WTC11 (cell line): ENCODE measurements at regions not wholly inside any gene's neighbourhood (a gene's known extent, or its start where the extent isn't known, plus 50 kb on each side); places are given as distances from the start of the nearest gene placed in this dataset.
A peak's percentile ranks its signal among the peaks of the same experiment; 100 is the strongest.

Experiments
- ATAC-seq: fragments of 200-7000 bp; cut with Tn5 transposase; 2 replicates; pipeline ENCODE4 v1.10.0; 2021; ENCODE audit warnings: mild to moderate bottlenecking, moderate library complexity
- CTCF ChIA-PET: fragments of 300-600 bp; sonication (Branson Sonifier 250); formaldehyde crosslinking; loops from one replicate; lab custom pipeline; 2021; ENCODE audit warnings: antibody characterized with exemption; lab: Charles Lee
- POLR2A ChIA-PET: fragments of 350-600 bp; sonication (Branson Sonifier 250); formaldehyde crosslinking; loops from one replicate; lab custom pipeline; 2021; ENCODE audit warnings: antibody characterized with exemption; lab: Charles Lee
- DNase-seq: peaks from one replicate; pipeline ENCODE4 v3.0.0; 2021; ENCODE audit warnings: low spot score
- H3K27ac Mint-ChIP-seq: 2 replicates; pipeline ENCODE4 v1.8.0; 2021; ENCODE audit warnings: mixed read lengths
- H3K27me3 Mint-ChIP-seq: 2 replicates; pipeline ENCODE4 v1.8.0; 2021; ENCODE audit warnings: low read depth, mild to moderate bottlenecking, moderate library complexity, mixed read lengths
- H3K36me3 Mint-ChIP-seq: 2 replicates; pipeline ENCODE4 v1.8.0; 2021; ENCODE audit warnings: mixed read lengths
- H3K4me1 Mint-ChIP-seq: 2 replicates; pipeline ENCODE4 v1.8.0; 2022; ENCODE audit warnings: mixed read lengths
- H3K4me3 Mint-ChIP-seq: 2 replicates; pipeline ENCODE4 v1.8.0; 2021; ENCODE audit warnings: mild to moderate bottlenecking, moderate library complexity, mixed read lengths
- H3K9me3 Mint-ChIP-seq: 2 replicates; pipeline ENCODE4 v1.8.0; 2021; ENCODE audit warnings: mixed read lengths
- AR ChIP-seq: fragments of 250-450 bp; sonication (Bioruptor Pico); IDR thresholded peaks from 2 replicates; pipeline ENCODE4 v1.9.0; 2021; ENCODE audit warnings: mild to moderate bottlenecking
- ATF1 ChIP-seq: sonication (generic); formaldehyde crosslinking; IDR thresholded peaks from 2 replicates; pipeline ENCODE4 v1.8.1; 2023; ENCODE audit warnings: mild to moderate bottlenecking, moderate library complexity, missing genetic modification reagents
- FOXJ3 ChIP-seq: sonication (generic); formaldehyde crosslinking; IDR thresholded peaks from 2 replicates; pipeline ENCODE4 v1.9.0; 2021; ENCODE audit warnings: missing genetic modification reagents, mild to moderate bottlenecking, borderline replicate concordance
- GABPB1 ChIP-seq: sonication (generic); formaldehyde crosslinking; IDR thresholded peaks from 2 replicates; pipeline ENCODE4 v1.8.1; 2023; ENCODE audit warnings: mild to moderate bottlenecking, missing genetic modification reagents
- GRHL2 ChIP-seq: fragments of 250-450 bp; sonication (Bioruptor Pico); IDR thresholded peaks from 2 replicates; pipeline ENCODE4 v1.8.0; 2022; ENCODE audit warnings: mild to moderate bottlenecking, moderate library complexity; ENCODE audit not compliant: insufficient replicate concordance, severe bottlenecking
- GTF2I ChIP-seq: fragments of 250-450 bp; sonication (Bioruptor Pico); conservative IDR thresholded peaks from 2 replicates; pipeline ENCODE4 v1.4.0; 2021; ENCODE audit warnings: mild to moderate bottlenecking
- HMGXB4 ChIP-seq: sonication (generic); formaldehyde crosslinking; IDR thresholded peaks from 2 replicates; pipeline ENCODE4 v1.8.1; 2023; ENCODE audit warnings: mild to moderate bottlenecking, moderate library complexity, missing genetic modification reagents
- JAZF1 ChIP-seq: fragments of 250-450 bp; sonication (Bioruptor Pico); IDR thresholded peaks from 2 replicates; pipeline ENCODE4 v1.9.0; 2021; ENCODE audit warnings: moderate library complexity, mild to moderate bottlenecking, inconsistent platforms
- KAT7 ChIP-seq: sonication (generic); formaldehyde crosslinking; IDR thresholded peaks from 2 replicates; pipeline ENCODE4 v1.8.1; 2023; ENCODE audit warnings: missing genetic modification reagents, mild to moderate bottlenecking, borderline replicate concordance
- NFYB ChIP-seq: sonication (generic); formaldehyde crosslinking; conservative IDR thresholded peaks from 2 replicates; pipeline ENCODE4 v1.8.0; 2022; ENCODE audit warnings: low read depth, missing genetic modification reagents
- NR3C1 ChIP-seq: sonication (generic); formaldehyde crosslinking; conservative IDR thresholded peaks from 2 replicates; pipeline ENCODE4 v1.8.1; 2023; ENCODE audit warnings: low read depth, mild to moderate bottlenecking, missing genetic modification reagents
- PRDM15 ChIP-seq: sonication (generic); formaldehyde crosslinking; IDR thresholded peaks from 2 replicates; pipeline ENCODE4 v1.8.0; 2022; ENCODE audit warnings: missing genetic modification reagents
- PRRX2 ChIP-seq: fragments of 250-450 bp; sonication (Bioruptor Pico); IDR thresholded peaks from 2 replicates; pipeline ENCODE4 v1.8.0; 2021; ENCODE audit warnings: mild to moderate bottlenecking
- RORB ChIP-seq: fragments of 250-450 bp; sonication (Bioruptor Pico); IDR thresholded peaks from 2 replicates; pipeline ENCODE4 v1.9.0; 2021; ENCODE audit warnings: mild to moderate bottlenecking
- SMAD4 ChIP-seq: sonication (generic); formaldehyde crosslinking; IDR thresholded peaks from 2 replicates; pipeline ENCODE4 v1.8.0; 2022; ENCODE audit warnings: mild to moderate bottlenecking, missing genetic modification reagents
- SP1 ChIP-seq: sonication (generic); formaldehyde crosslinking; conservative IDR thresholded peaks from 2 replicates; pipeline ENCODE4 v1.8.1; 2022; ENCODE audit warnings: missing genetic modification reagents
- STAT6 ChIP-seq: sonication (generic); formaldehyde crosslinking; conservative IDR thresholded peaks from 2 replicates; pipeline ENCODE4 v1.8.1; 2023; ENCODE audit warnings: mild to moderate bottlenecking, low read depth, missing genetic modification reagents, moderate library complexity
- ZBTB43 ChIP-seq: sonication (generic); formaldehyde crosslinking; IDR thresholded peaks from 2 replicates; pipeline ENCODE4 v1.8.1; 2023; ENCODE audit warnings: mild to moderate bottlenecking, missing genetic modification reagents
- ZNF121 ChIP-seq: sonication (generic); formaldehyde crosslinking; IDR thresholded peaks from 2 replicates; pipeline ENCODE4 v1.8.0; 2023; ENCODE audit warnings: missing genetic modification reagents
- ZNF396 ChIP-seq: fragments of 250-450 bp; sonication (Bioruptor Pico); IDR thresholded peaks from 2 replicates; pipeline ENCODE4 v1.8.0; 2021; ENCODE audit warnings: mild to moderate bottlenecking, moderate library complexity, borderline replicate concordance
- ZNF423 ChIP-seq: fragments of 250-450 bp; sonication (Bioruptor Pico); IDR thresholded peaks from 2 replicates; pipeline ENCODE4 v2.1.2; 2022; ENCODE audit warnings: mild to moderate bottlenecking, moderate library complexity
- ZNF671 ChIP-seq: fragments of 250-450 bp; sonication (Bioruptor Pico); IDR thresholded peaks from 2 replicates; pipeline ENCODE4 v1.8.0; 2021; ENCODE audit warnings: mild to moderate bottlenecking

GRCh38 chr20:17869295-17869994, 99.1 kb downstream of the SNX5 start:
- POLR2A ChIA-PET = interaction anchor here (0.7 kb wide), 1 partner anchor 240 kb away, joined by 3 read pairs; no protein-coding TSS in a partner anchor
- CTCF ChIA-PET = interaction anchor here (1.0 to 4.2 kb wide), 4 partner anchors 15 to 188 kb away, joined by 3 to 20 read pairs (median 4); partner anchors contain the start of gene RRBP1
- H3K27me3 Mint-ChIP-seq = no peaks in the 10 kb centered on the region; the same call in 1 of the 2 replicates
- H3K4me1 Mint-ChIP-seq = peaks cover 71% of the 10 kb centered on the region
- no peak for DNase-seq
- no peaks in the 10 kb centered on the region for H3K9me3 Mint-ChIP-seq
- no peak overlapping the region for H3K4me3 Mint-ChIP-seq
- no peak for TF ChIP-seq SMAD4 (CRISPR knock-in tag)
- no peak for TF ChIP-seq ZNF671 (CRISPR knock-in tag)
- TF ChIP-seq AR (CRISPR knock-in tag) = no peak
- TF ChIP-seq SP1 (CRISPR knock-in tag) = no peak
- no peak for TF ChIP-seq NR3C1 (CRISPR knock-in tag)
- TF ChIP-seq GABPB1 = no peak
- TF ChIP-seq ZNF423 (CRISPR knock-in tag) = no peak
- TF ChIP-seq PRDM15 (CRISPR knock-in tag) = no peak
- TF ChIP-seq STAT6 (CRISPR knock-in tag) = no peak
- TF ChIP-seq ZBTB43 = no peak
- no peak for TF ChIP-seq ZNF121
- no peak for TF ChIP-seq RORB (CRISPR knock-in tag)
- TF ChIP-seq GRHL2 (CRISPR knock-in tag) = no peak
- no peak for ATAC-seq
- no peaks in the 10 kb centered on the region for H3K36me3 Mint-ChIP-seq
- peak overlapping the region; percentile 81 for H3K27ac Mint-ChIP-seq

GRCh38 chr20:17868700-17869231, 99.8 kb downstream of the SNX5 start:
- H3K4me1 Mint-ChIP-seq = peaks cover 64% of the 10 kb centered on the region
- no peaks in the 10 kb centered on the region for H3K36me3 Mint-ChIP-seq
- no peaks in the 10 kb centered on the region; the same call in 1 of the 2 replicates for H3K27me3 Mint-ChIP-seq
- ChIA-PET POLR2A (no interaction called here), CTCF (interaction anchor here (4.2 kb wide), 1 partner anchor 187 kb away, joined by 20 read pairs; the partner anchor contains the start of gene RRBP1)
- TF ChIP-seq HMGXB4 (CRISPR knock-in tag) (no peak), PRRX2 (CRISPR knock-in tag) (no peak), ZNF396 (CRISPR knock-in tag) (no peak), JAZF1 (CRISPR knock-in tag) (no peak), FOXJ3 (no peak), KAT7 (no peak), ZNF423 (CRISPR knock-in tag) (no peak), NFYB (CRISPR knock-in tag) (no peak), GTF2I (no peak), ATF1 (CRISPR knock-in tag) (no peak)
- no peak overlapping the region for H3K4me3 Mint-ChIP-seq
- H3K27ac Mint-ChIP-seq = peak overlapping the region; percentile 51
- ATAC-seq (no peak), DNase-seq (no peak)
- no peaks in the 10 kb centered on the region for H3K9me3 Mint-ChIP-seq
